GM19467 (cell line): ENCODE measurements at regions not wholly inside any gene's neighbourhood (a gene's known extent, or its start where the extent isn't known, plus 50 kb on each side); places are given as distances from the start of the nearest gene placed in this dataset.

Experiments
- ATAC-seq: cut with Tn5 transposase; IDR thresholded peaks from one replicate; pipeline ENCODE4 v1.9.1; 2021; ENCODE audit warnings: mild to moderate bottlenecking, moderate library complexity; ENCODE audit not compliant: unreplicated experiment

GRCh38 chr16:85480727-85481101 is 132.4 kb upstream of the GSE1 start:
- no peak for ATAC-seq

- no peak for ATAC-seq
These were observed 131.9 kb upstream of the GSE1 start for GRCh38 chr16:85481206-85481605.

DNA sequence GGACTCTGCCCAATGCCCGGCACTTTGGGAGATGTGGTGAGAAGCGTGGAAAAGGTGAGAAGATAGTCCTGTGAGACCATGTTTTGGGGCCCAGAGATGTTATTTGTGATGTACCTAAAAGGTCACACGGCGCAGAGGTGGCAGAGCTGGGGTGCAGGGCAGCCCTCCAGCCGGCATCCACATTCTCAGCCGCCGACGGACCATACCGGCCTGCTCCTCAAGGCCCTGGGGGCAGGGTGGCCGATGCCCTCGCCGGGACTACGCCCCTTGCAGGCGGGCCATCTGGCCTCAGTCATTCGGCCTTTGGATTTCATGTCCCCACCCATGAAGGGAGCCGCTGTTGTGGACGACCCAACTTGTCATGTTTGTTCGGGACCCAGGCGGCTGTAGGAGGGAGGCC is 131.4 kb upstream of the GSE1 start:
- ATAC-seq: no peak

- ATAC-seq: no peak
These were observed 129.7 kb upstream of the GSE1 start for GRCh38 chr16:85483424-85483823.

- ATAC-seq: no peak
These were observed 128.5 kb upstream of the GSE1 start for GRCh38 chr16:85484347-85485300.

- no peak for ATAC-seq
These were observed 127.7 kb upstream of the GSE1 start for GRCh38 chr16:85485379-85485778.

- ATAC-seq: no peak
These were observed 126.7 kb upstream of the GSE1 start for GRCh38 chr16:85486256-85486915.

GRCh38 chr16:85488414-85488813 is 124.7 kb upstream of the GSE1 start:
- ATAC-seq: no peak

DNA sequence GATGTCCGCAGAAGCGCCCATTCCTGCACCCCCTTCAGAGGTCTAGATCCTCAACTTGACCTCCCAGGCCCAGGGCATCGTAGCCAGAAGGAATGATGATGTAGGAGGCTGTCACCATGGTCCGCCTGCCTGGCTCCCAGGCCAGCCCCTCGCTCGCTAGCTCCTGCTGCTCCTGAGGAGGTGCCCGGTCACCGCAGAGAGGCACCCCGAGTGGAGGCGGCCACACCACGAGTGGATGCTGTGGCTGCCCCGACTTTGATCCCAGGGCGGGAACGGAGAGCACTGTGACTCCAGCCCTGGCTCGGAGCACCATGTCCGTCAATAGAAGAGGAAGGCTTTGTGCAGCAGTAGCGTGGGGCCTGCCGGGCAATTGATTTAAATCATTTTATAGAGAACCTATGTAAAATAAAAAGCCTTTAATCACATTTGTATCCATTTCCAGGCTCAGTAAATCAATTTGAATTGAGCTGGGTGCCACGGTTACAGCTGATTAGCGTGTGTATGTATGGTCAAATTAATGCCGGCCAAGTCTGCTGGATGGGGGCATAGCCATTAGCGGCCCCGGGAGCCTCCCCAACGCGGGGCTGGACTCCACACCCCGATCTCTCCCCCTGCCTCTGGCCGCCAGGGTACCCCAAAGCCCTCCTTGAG is 122.6 kb upstream of the GSE1 start:
- no peak for ATAC-seq

- ATAC-seq: no peak
These were observed 121.9 kb upstream of the GSE1 start for GRCh38 chr16:85491058-85491771.

- no peak for ATAC-seq
These were observed 121.3 kb upstream of the GSE1 start for GRCh38 chr16:85491798-85492294.

GRCh38 chr16:85492295-85492864 is 120.7 kb upstream of the GSE1 start:
- ATAC-seq: no peak

DNA sequence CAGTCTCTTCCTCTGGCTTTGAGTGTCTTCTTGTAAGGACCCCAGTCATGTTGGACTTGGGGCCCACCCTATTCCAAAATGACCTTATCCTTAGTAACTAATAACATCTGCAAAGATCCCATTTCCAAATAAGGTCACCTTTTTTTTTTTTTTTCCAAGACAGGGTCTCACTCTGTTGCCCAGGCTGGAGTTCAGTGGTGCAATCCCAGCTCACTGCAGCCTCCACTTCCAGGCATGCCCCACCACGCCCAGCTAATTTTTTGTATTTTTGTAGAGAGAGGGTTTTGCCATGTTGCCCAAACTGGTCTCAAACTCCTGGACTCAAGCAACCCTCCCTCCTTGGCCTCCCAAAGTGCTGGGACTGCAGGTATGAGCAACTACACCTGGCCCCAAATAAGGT is 118.8 kb upstream of the GSE1 start:
- ATAC-seq: no peak

DNA sequence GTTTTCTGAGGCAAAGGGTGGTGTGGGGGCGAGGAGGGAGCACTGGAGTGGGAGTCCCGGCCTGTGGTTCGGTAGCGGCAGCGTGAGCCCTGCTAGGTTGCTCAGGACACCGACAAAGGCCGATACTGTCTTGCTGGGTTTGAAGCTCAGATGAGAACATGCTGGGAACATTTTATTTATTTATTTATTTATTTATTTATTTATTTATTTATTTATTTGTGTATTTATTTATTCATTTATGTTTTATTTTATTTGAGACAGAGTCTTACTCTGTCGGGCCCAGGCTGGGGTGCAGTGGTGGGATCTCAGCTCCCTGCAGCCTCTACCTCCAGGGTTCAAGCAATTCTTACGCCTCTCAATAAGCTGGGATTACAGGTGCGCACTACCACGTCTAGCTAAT is 117.9 kb upstream of the GSE1 start:
- ATAC-seq: no peak

GRCh38 chr16:85495823-85496538 is 117.1 kb upstream of the GSE1 start:
- ATAC-seq: no peak

GRCh38 chr16:85497622-85498314 is 115.4 kb upstream of the GSE1 start:
- ATAC-seq: no peak

DNA sequence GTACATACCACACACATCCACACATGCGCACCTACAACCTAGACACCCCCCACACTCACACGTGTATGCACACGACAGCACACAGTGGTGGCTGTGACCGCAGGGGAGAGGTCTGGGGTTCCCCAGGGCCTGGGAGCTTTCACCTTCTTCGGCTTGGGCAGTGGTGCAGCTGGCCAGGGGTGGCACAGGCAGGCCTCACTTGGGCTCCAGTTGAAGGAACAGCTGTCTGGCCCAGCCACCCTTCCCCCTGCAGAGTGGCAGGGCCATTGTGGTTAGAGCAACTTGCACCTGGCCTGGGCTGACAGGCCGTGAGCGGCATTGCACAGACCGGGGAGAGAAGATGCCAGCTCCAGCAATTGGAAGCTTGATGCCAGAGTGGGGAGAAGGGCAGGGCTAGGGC is 114.5 kb upstream of the GSE1 start:
- ATAC-seq: no peak

GRCh38 chr16:85500220-85500619 is 112.9 kb upstream of the GSE1 start:
- ATAC-seq: no peak

DNA sequence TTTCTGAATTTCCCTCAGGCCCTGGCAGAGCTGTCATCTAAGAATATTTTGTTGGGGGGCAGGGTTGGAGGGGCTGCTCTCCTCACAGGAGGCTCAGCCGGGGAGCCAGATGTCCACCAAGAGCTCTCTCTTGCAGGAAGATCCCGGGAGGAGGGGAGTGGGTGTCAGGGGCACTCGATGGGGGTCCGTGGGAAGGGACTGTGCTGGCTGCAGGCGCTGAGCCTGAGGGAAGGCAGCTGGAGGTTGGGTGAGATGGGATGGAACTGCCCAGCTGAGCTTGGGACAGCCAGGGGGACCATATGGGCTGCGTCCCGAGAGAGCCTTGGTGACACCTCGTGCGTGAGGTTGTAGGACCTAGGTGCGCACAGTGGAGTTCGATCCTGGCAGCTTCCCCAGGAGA is 111.2 kb upstream of the GSE1 start:
- no peak for ATAC-seq
